ENCODE measurements at regions not wholly inside any gene's neighbourhood (a gene's known extent, or its start where the extent isn't known, plus 50 kb on each side); places are given as distances from the start of the nearest gene placed in this dataset.

GRCh38 chr1:221911714-221912113 lies 169.8 kb upstream of the DUSP10 start:
- DNase-seq, result no peak
- ChIA-PET POLR2A (no interaction called here), CTCF (no interaction called here)
- Histone ChIP-seq H3K9ac (no peak overlapping the region), H3K79me2 (ENCODE audit: insufficient read depth) (no peaks in the 10 kb centered on the region), H4K20me1 (ENCODE audit: insufficient read depth) (no peaks in the 10 kb centered on the region), H3K27me3 (ENCODE audit: insufficient read depth) (no peaks in the 10 kb centered on the region; the same call in 1 of the 2 replicates), H3K36me3 (replicated peaks in 1 of 2; ENCODE audit: control insufficient read depth in 1 of 2, insufficient read depth in 2 of 2, low read length in 1 of 2) (no peaks in the 10 kb centered on the region), H2AFZ (ENCODE audit: low read depth) (no peak overlapping the region), H3F3A (replicated peaks; ENCODE audit: insufficient read depth) (no peaks in the 10 kb centered on the region), H3K9me3 (no peaks in the 10 kb centered on the region), H3K27ac (ENCODE audit: low read depth in 2 of 2, low read length in 1 of 2) (no peak overlapping the region), H3K4me1 (ENCODE audit: control insufficient read depth in 1 of 2, insufficient read depth in 2 of 2, low read depth in 1 of 2, low read length in 1 of 2) (no peaks in the 10 kb centered on the region), H3K9me2 (no peaks in the 10 kb centered on the region), H3K4me2 (no peak overlapping the region), H3K4me3 (ENCODE audit: low read depth in 2 of 2, low read length in 1 of 2) (no peak overlapping the region)
- WGBS (ENCODE audit: low lambda C conversion rate), result 56% methylated on average over 1 of the region's 1 CpG
- TF ChIP-seq YY1 (IDR thresholded peaks at IDR 0.05; ENCODE audit: low read depth), result no peak
- TF ChIP-seq MEF2A (IDR thresholded peaks at IDR 0.05; ENCODE audit: borderline replicate concordance, low read depth), result no peak
- TF ChIP-seq JUND (IDR thresholded peaks at IDR 0.05), result no peak
- no peak for TF ChIP-seq TCF12 (IDR thresholded peaks at IDR 0.05)
- TF ChIP-seq EZH2phosphoT487 (IDR thresholded peaks at IDR 0.05; ENCODE audit: borderline replicate concordance, low read depth), result no peak
- no peak for TF ChIP-seq RAD21 (IDR thresholded peaks at IDR 0.05; ENCODE audit: low read length)

DNA sequence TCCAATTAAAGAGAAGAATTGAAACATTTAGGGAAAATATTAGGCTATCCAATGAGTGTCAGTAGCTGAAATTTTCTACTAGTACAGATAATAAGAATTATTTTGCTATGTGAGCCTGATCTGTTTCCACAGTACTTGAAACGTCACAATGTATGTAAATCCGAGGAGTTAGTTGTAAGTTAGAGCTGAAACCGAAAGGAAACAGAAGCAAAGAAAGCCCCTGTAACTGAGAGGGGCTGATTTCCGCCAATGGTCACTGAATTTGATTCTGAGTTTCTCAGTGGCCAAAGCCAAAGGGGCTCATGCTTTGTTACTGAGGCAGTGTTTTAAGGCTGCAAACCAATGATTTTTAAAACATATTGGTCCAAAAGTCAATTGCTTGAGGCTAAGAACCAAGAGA lies 168.3 kb upstream of the DUSP10 start:
- TF ChIP-seq, protein P1, sequence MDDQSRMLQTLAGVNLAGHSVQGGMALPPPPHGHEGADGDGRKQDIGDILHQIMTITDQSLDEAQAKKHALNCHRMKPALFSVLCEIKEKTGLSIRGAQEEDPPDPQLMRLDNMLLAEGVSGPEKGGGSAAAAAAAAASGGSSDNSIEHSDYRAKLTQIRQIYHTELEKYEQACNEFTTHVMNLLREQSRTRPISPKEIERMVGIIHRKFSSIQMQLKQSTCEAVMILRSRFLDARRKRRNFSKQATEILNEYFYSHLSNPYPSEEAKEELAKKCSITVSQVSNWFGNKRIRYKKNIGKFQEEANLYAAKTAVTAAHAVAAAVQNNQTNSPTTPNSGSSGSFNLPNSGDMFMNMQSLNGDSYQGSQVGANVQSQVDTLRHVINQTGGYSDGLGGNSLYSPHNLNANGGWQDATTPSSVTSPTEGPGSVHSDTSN (IDR thresholded peaks at IDR 0.05), result no peak
- TF ChIP-seq, protein P2, sequence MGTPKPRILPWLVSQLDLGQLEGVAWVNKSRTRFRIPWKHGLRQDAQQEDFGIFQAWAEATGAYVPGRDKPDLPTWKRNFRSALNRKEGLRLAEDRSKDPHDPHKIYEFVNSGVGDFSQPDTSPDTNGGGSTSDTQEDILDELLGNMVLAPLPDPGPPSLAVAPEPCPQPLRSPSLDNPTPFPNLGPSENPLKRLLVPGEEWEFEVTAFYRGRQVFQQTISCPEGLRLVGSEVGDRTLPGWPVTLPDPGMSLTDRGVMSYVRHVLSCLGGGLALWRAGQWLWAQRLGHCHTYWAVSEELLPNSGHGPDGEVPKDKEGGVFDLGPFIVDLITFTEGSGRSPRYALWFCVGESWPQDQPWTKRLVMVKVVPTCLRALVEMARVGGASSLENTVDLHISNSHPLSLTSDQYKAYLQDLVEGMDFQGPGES (IDR thresholded peaks at IDR 0.05; ENCODE audit: low read depth, low read length), result no peak
- no peak for TF ChIP-seq TEAD4 (IDR thresholded peaks at IDR 0.05; ENCODE audit: borderline replicate concordance, insufficient read depth)
- TF ChIP-seq, protein P3, sequence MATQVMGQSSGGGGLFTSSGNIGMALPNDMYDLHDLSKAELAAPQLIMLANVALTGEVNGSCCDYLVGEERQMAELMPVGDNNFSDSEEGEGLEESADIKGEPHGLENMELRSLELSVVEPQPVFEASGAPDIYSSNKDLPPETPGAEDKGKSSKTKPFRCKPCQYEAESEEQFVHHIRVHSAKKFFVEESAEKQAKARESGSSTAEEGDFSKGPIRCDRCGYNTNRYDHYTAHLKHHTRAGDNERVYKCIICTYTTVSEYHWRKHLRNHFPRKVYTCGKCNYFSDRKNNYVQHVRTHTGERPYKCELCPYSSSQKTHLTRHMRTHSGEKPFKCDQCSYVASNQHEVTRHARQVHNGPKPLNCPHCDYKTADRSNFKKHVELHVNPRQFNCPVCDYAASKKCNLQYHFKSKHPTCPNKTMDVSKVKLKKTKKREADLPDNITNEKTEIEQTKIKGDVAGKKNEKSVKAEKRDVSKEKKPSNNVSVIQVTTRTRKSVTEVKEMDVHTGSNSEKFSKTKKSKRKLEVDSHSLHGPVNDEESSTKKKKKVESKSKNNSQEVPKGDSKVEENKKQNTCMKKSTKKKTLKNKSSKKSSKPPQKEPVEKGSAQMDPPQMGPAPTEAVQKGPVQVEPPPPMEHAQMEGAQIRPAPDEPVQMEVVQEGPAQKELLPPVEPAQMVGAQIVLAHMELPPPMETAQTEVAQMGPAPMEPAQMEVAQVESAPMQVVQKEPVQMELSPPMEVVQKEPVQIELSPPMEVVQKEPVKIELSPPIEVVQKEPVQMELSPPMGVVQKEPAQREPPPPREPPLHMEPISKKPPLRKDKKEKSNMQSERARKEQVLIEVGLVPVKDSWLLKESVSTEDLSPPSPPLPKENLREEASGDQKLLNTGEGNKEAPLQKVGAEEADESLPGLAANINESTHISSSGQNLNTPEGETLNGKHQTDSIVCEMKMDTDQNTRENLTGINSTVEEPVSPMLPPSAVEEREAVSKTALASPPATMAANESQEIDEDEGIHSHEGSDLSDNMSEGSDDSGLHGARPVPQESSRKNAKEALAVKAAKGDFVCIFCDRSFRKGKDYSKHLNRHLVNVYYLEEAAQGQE (IDR thresholded peaks at IDR 0.05; ENCODE audit: low read depth, low read length), result no peak
- WGBS (ENCODE audit: low lambda C conversion rate), result 68% methylated on average over 4 of the region's 4 CpGs
- Histone ChIP-seq H3F3A (replicated peaks; ENCODE audit: insufficient read depth) (no peaks in the 10 kb centered on the region), H3K36me3 (replicated peaks in 1 of 2; ENCODE audit: control insufficient read depth in 1 of 2, insufficient read depth in 2 of 2, low read length in 1 of 2) (no peaks in the 10 kb centered on the region), H3K27me3 (ENCODE audit: insufficient read depth) (no peaks in the 10 kb centered on the region; the same call in 1 of the 2 replicates), H3K79me2 (ENCODE audit: insufficient read depth) (no peaks in the 10 kb centered on the region), H3K4me2 (no peak overlapping the region), H3K9ac (no peak overlapping the region), H2AFZ (ENCODE audit: low read depth) (no peak overlapping the region), H3K4me3 (ENCODE audit: low read depth in 2 of 2, low read length in 1 of 2) (no peak overlapping the region), H4K20me1 (ENCODE audit: insufficient read depth) (no peaks in the 10 kb centered on the region), H3K9me3 (no peaks in the 10 kb centered on the region), H3K9me2 (no peaks in the 10 kb centered on the region), H3K27ac (ENCODE audit: low read depth in 2 of 2, low read length in 1 of 2) (no peak overlapping the region), H3K4me1 (ENCODE audit: control insufficient read depth in 1 of 2, insufficient read depth in 2 of 2, low read depth in 1 of 2, low read length in 1 of 2) (no peaks in the 10 kb centered on the region)
- DNase-seq, result no peak
- ChIA-PET CTCF (no interaction called here), POLR2A (no interaction called here)
